Upper lobe of left lung (tissue), 4 donors: ENCODE measurements at regions not wholly inside any gene's neighbourhood (a gene's known extent, or its start where the extent isn't known, plus 50 kb on each side); places are given as distances from the start of the nearest gene placed in this dataset.

Experiments used
- EP300 ChIP-seq, 4 donors: sonication (generic); formaldehyde crosslinking; IDR thresholded peaks; one replicate each; pipeline ENCODE4 v1.5.1; 2017; ENCODE audit warnings: antibody characterized with exemption in 4 of 4, control low read depth in 2 of 4
- TF ChIP-seq, protein P1 (sequence below), 6 experiments: fragments of 450-650 bp in 4 of 6; fragments of 200-600 bp in 2 of 6; sonication (generic) in 2 of 6; IDR thresholded peaks; one replicate each; pipeline ENCODE4 v1.5.1; 2016 to 2019; ENCODE audit warnings: antibody characterized with exemption in 6 of 6

DNA sequence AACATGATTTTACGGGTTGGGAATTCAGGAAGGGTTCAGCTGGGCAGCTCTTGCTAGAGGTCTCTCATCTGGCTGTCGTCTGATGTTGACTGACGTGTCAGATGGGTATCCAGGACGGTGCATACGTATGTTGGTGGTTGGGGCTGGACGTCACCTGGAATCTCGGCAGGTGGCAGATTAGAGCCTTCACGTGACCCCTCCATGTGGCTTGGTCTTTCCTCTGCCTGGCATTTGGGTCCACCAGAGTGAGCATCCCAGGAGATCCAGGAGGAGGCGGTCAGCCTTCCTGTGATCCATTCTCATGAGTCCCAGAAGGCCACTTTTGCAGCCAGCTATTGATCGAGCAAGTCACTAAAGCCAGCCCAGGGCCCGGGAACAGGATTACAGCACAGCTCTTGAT, 202.7 kb downstream of the FOXL1 start:
- no peak for TF ChIP-seq EP300 (IDR thresholded peaks at IDR 0.05)
- TF ChIP-seq, protein P1, sequence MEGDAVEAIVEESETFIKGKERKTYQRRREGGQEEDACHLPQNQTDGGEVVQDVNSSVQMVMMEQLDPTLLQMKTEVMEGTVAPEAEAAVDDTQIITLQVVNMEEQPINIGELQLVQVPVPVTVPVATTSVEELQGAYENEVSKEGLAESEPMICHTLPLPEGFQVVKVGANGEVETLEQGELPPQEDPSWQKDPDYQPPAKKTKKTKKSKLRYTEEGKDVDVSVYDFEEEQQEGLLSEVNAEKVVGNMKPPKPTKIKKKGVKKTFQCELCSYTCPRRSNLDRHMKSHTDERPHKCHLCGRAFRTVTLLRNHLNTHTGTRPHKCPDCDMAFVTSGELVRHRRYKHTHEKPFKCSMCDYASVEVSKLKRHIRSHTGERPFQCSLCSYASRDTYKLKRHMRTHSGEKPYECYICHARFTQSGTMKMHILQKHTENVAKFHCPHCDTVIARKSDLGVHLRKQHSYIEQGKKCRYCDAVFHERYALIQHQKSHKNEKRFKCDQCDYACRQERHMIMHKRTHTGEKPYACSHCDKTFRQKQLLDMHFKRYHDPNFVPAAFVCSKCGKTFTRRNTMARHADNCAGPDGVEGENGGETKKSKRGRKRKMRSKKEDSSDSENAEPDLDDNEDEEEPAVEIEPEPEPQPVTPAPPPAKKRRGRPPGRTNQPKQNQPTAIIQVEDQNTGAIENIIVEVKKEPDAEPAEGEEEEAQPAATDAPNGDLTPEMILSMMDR (IDR thresholded peaks at IDR 0.05), result no peak
